ENCODE measurements at regions not wholly inside any gene's neighbourhood (a gene's known extent, or its start where the extent isn't known, plus 50 kb on each side); places are given as distances from the start of the nearest gene placed in this dataset.

DNA sequence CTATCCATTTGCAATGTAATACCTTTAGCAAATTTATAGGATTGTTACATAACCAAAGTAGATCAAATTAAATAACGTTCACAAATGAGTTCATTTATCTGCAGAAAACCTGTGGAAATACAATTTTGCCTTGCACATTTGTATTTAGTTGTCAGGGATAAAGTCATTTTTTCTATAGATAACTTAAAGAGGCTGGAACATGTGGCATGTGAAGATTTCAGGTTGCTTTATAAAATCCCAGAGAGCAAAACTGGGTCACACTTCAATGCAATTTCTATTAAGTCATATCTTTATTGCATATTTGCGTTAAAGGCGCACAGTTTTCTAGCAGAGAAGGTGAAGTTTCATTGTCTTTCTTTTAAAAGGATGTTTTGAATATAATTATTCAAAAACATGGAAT is 342.4 kb downstream of the USP25 start:
- Histone ChIP-seq H3K4me1 (ENCODE audit: insufficient read depth, low read length) (peaks cover 4% of the 10 kb centered on the region; the same call in 1 of the 2 replicates), H3K9ac (ENCODE audit: low read depth, low read length) (no peak overlapping the region), H3K9me3 (ENCODE audit: control insufficient read depth, insufficient read depth, low read length) (no peaks in the 10 kb centered on the region), H3K36me3 (ENCODE audit: insufficient read depth, low read length) (no peaks in the 10 kb centered on the region)

GRCh38 chr21:16072737-16073136 is 343.0 kb downstream of the USP25 start:
- Histone ChIP-seq H3K36me3 (ENCODE audit: insufficient read depth, low read length) (no peaks in the 10 kb centered on the region), H3K9me3 (ENCODE audit: control insufficient read depth, insufficient read depth, low read length) (no peaks in the 10 kb centered on the region), H3K4me1 (ENCODE audit: insufficient read depth, low read length) (peaks cover 4% of the 10 kb centered on the region; the same call in 1 of the 2 replicates), H3K9ac (ENCODE audit: low read depth, low read length) (no peak overlapping the region)

GRCh38 chr21:16073586-16073985 is 343.8 kb downstream of the USP25 start:
- H3K4me1 ChIP-seq (ENCODE audit: insufficient read depth, low read length) = peaks cover 4% of the 10 kb centered on the region; the same call in 1 of the 2 replicates
- H3K9me3 ChIP-seq (ENCODE audit: control insufficient read depth, insufficient read depth, low read length) = no peaks in the 10 kb centered on the region

GRCh38 chr21:16074950-16075489 is 345.2 kb downstream of the USP25 start:
- Histone ChIP-seq H3K4me1 (ENCODE audit: insufficient read depth, low read length) (peaks cover 4% of the 10 kb centered on the region; the same call in 1 of the 2 replicates), H3K9me3 (ENCODE audit: control insufficient read depth, insufficient read depth, low read length) (no peaks in the 10 kb centered on the region), H3K36me3 (ENCODE audit: insufficient read depth, low read length) (no peaks in the 10 kb centered on the region), H3K9ac (ENCODE audit: low read depth, low read length) (no peak overlapping the region)

More at GRCh38 chr21:16073586-16073985, 343.8 kb downstream of the USP25 start:
- no peaks in the 10 kb centered on the region for H3K36me3 ChIP-seq (ENCODE audit: insufficient read depth, low read length)
- no peak overlapping the region for H3K9ac ChIP-seq (ENCODE audit: low read depth, low read length)

- H3K4me1 ChIP-seq (ENCODE audit: insufficient read depth, low read length) = peaks cover 4% of the 10 kb centered on the region; the same call in 1 of the 2 replicates
- no peaks in the 10 kb centered on the region for H3K36me3 ChIP-seq (ENCODE audit: insufficient read depth, low read length)
- no peaks in the 10 kb centered on the region for H3K9me3 ChIP-seq (ENCODE audit: control insufficient read depth, insufficient read depth, low read length)
- no peak overlapping the region for H3K9ac ChIP-seq (ENCODE audit: low read depth, low read length)
Observed at GRCh38 chr21:16075649-16076282, 346.0 kb downstream of the USP25 start.

- no peak overlapping the region for H3K9ac ChIP-seq (ENCODE audit: low read depth, low read length)
- no peaks in the 10 kb centered on the region for H3K9me3 ChIP-seq (ENCODE audit: control insufficient read depth, insufficient read depth, low read length)
- no peaks in the 10 kb centered on the region for H3K4me1 ChIP-seq (ENCODE audit: insufficient read depth, low read length)
- no peaks in the 10 kb centered on the region for H3K36me3 ChIP-seq (ENCODE audit: insufficient read depth, low read length)
Observed at GRCh38 chr21:16076465-16076864, 346.7 kb downstream of the USP25 start.

- H3K36me3 ChIP-seq (ENCODE audit: insufficient read depth, low read length) = no peaks in the 10 kb centered on the region
- no peaks in the 10 kb centered on the region for H3K9me3 ChIP-seq (ENCODE audit: control insufficient read depth, insufficient read depth, low read length)
- H3K4me1 ChIP-seq (ENCODE audit: insufficient read depth, low read length) = no peaks in the 10 kb centered on the region
- H3K9ac ChIP-seq (ENCODE audit: low read depth, low read length) = no peak overlapping the region
Observed at GRCh38 chr21:16078382-16078781, 348.6 kb downstream of the USP25 start.

DNA sequence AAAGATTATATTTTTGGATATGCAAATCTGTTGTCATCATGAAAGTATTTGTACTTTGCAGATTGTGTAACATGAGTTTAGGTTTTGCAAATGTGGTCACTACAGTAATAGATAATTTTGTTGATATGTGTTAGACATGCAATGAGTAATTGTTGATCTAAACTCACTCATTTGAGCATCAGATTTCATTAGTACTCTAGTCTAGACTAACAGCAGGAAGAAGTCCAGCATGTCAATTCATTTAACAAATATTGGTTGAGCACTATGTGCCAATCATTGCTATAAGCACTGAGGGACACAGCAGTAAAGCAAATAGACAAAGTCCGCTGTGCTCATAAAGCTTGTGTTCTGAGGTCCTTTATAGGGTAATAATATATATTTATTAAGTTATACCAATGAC is 350.0 kb downstream of the USP25 start:
- Histone ChIP-seq H3K36me3 (ENCODE audit: insufficient read depth, low read length) (no peaks in the 10 kb centered on the region), H3K9ac (ENCODE audit: low read depth, low read length) (no peak overlapping the region), H3K9me3 (ENCODE audit: control insufficient read depth, insufficient read depth, low read length) (no peaks in the 10 kb centered on the region), H3K4me1 (ENCODE audit: insufficient read depth, low read length) (no peaks in the 10 kb centered on the region)

GRCh38 chr21:16081304-16081703 is 351.5 kb downstream of the USP25 start:
- Histone ChIP-seq H3K36me3 (ENCODE audit: insufficient read depth, low read length) (no peaks in the 10 kb centered on the region), H3K9ac (ENCODE audit: low read depth, low read length) (no peak overlapping the region), H3K4me1 (ENCODE audit: insufficient read depth, low read length) (no peaks in the 10 kb centered on the region), H3K9me3 (ENCODE audit: control insufficient read depth, insufficient read depth, low read length) (no peaks in the 10 kb centered on the region)

- H3K36me3 ChIP-seq (ENCODE audit: insufficient read depth, low read length) = no peaks in the 10 kb centered on the region
- no peak overlapping the region for H3K9ac ChIP-seq (ENCODE audit: low read depth, low read length)
Observed at GRCh38 chr21:16082038-16082816, 352.4 kb downstream of the USP25 start.

GRCh38 chr21:16084776-16085364 is 355.1 kb downstream of the USP25 start:
- Histone ChIP-seq H3K9me3 (ENCODE audit: control insufficient read depth, insufficient read depth, low read length) (no peaks in the 10 kb centered on the region), H3K4me1 (ENCODE audit: insufficient read depth, low read length) (no peaks in the 10 kb centered on the region), H3K36me3 (ENCODE audit: insufficient read depth, low read length) (no peaks in the 10 kb centered on the region), H3K9ac (ENCODE audit: low read depth, low read length) (no peak overlapping the region)

More at GRCh38 chr21:16082038-16082816, 352.4 kb downstream of the USP25 start:
- H3K9me3 ChIP-seq (ENCODE audit: control insufficient read depth, insufficient read depth, low read length) = no peaks in the 10 kb centered on the region
- no peaks in the 10 kb centered on the region for H3K4me1 ChIP-seq (ENCODE audit: insufficient read depth, low read length)

GRCh38 chr21:16085421-16085820 is 355.6 kb downstream of the USP25 start:
- H3K4me1 ChIP-seq (ENCODE audit: insufficient read depth, low read length) = no peaks in the 10 kb centered on the region
- H3K9ac ChIP-seq (ENCODE audit: low read depth, low read length) = no peak overlapping the region
- no peaks in the 10 kb centered on the region for H3K9me3 ChIP-seq (ENCODE audit: control insufficient read depth, insufficient read depth, low read length)
- no peaks in the 10 kb centered on the region for H3K36me3 ChIP-seq (ENCODE audit: insufficient read depth, low read length)

GRCh38 chr21:16086121-16086520 is 356.3 kb downstream of the USP25 start:
- H3K9ac ChIP-seq (ENCODE audit: low read depth, low read length) = no peak overlapping the region
- H3K4me1 ChIP-seq (ENCODE audit: insufficient read depth, low read length) = no peaks in the 10 kb centered on the region
- H3K36me3 ChIP-seq (ENCODE audit: insufficient read depth, low read length) = no peaks in the 10 kb centered on the region
- H3K9me3 ChIP-seq (ENCODE audit: control insufficient read depth, insufficient read depth, low read length) = no peaks in the 10 kb centered on the region

GRCh38 chr21:16086936-16087335 is 357.2 kb downstream of the USP25 start:
- Histone ChIP-seq H3K9me3 (ENCODE audit: control insufficient read depth, insufficient read depth, low read length) (no peaks in the 10 kb centered on the region), H3K9ac (ENCODE audit: low read depth, low read length) (no peak overlapping the region), H3K4me1 (ENCODE audit: insufficient read depth, low read length) (no peaks in the 10 kb centered on the region), H3K36me3 (ENCODE audit: insufficient read depth, low read length) (no peaks in the 10 kb centered on the region)

Measured in ES-I3 (cell line).